ENCODE measurements at regions not wholly inside any gene's neighbourhood (a gene's known extent, or its start where the extent isn't known, plus 50 kb on each side); places are given as distances from the start of the nearest gene placed in this dataset.

DNA sequence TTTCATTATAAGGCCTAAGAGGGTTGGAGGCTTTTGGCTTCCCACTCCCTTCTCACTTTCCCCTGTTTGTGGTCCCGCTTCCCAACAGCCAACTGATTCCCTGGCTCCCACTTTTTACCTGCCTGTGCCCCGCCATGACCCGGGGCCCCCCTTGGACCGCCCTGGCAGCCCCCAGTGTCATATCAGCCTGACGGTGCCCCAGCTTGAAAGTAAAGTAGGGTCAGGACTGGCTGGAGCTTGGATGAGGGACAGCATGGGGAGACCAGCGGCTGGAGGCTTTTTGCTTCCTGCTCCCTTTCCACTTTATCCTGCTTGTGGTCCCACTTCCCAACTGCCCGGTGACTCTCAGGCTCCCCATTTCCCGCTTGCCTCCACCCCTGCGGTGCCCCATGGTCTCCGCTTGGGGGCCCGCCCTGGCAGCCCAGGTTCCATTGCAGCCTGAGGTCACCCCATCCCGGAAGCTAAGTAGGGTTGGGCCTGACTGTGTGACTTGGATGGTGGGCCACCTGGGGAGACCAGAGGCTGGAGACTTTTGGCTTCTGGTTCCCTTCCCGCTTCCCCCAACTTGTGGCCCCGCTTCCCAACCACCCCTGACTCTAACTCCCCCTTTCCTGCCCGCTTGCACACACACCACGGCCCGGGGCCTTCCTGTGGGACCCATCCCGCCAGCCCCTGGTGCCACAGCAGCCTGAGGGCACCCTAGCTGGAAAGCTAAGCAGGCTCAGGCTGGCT is 2274.7 kb downstream of the TP53TG3F start:
- peaks cover 26% of the 10 kb centered on the region for H3K9me3 Mint-ChIP-seq (ENCODE audit: insufficient read depth)
- no peaks in the 10 kb centered on the region for H3K4me1 Mint-ChIP-seq
- H3K27me3 Mint-ChIP-seq, result no peaks in the 10 kb centered on the region
- H3K4me3 Mint-ChIP-seq, result no peak overlapping the region
- no peaks in the 10 kb centered on the region for H3K4me1 ChIP-seq (ENCODE audit: control insufficient read depth in 2 of 2, insufficient read depth in 2 of 2, low read length in 2 of 2)
- DNase-seq (no peak), ATAC-seq (ENCODE audit: low read depth) (no peak)
- H3K36me3 ChIP-seq (replicated peaks in 1 of 2; ENCODE audit: control extremely low read depth in 1 of 2, control insufficient read depth in 1 of 2, extremely low read depth in 1 of 2, insufficient read depth in 2 of 2, low read length in 1 of 2), result no peaks in the 10 kb centered on the region
- no peak overlapping the region for H3K9ac ChIP-seq (ENCODE audit: low read length)
- no peak for TF ChIP-seq EZH2 (IDR thresholded peaks at IDR 0.05; ENCODE audit: borderline replicate concordance, insufficient read depth, low read depth, low read length, poor library complexity, severe bottlenecking)
- TF ChIP-seq, protein P1, sequence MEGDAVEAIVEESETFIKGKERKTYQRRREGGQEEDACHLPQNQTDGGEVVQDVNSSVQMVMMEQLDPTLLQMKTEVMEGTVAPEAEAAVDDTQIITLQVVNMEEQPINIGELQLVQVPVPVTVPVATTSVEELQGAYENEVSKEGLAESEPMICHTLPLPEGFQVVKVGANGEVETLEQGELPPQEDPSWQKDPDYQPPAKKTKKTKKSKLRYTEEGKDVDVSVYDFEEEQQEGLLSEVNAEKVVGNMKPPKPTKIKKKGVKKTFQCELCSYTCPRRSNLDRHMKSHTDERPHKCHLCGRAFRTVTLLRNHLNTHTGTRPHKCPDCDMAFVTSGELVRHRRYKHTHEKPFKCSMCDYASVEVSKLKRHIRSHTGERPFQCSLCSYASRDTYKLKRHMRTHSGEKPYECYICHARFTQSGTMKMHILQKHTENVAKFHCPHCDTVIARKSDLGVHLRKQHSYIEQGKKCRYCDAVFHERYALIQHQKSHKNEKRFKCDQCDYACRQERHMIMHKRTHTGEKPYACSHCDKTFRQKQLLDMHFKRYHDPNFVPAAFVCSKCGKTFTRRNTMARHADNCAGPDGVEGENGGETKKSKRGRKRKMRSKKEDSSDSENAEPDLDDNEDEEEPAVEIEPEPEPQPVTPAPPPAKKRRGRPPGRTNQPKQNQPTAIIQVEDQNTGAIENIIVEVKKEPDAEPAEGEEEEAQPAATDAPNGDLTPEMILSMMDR (IDR thresholded peaks at IDR 0.05), result no peak
- H3K27ac Mint-ChIP-seq, result no peak overlapping the region
- H3K79me2 ChIP-seq (ENCODE audit: control insufficient read depth, insufficient read depth, low read length), result no peaks in the 10 kb centered on the region
- peaks cover 1 to 41% (median 3%) of the 10 kb centered on the region in 3 donors for H3K9me3 ChIP-seq (ENCODE audit: control extremely low read depth in 1 of 3, control insufficient read depth in 2 of 3, insufficient read depth in 1 of 3, low read length in 2 of 3)
- ChIA-PET CTCF (no interaction called here), POLR2A (no interaction called here)
- intact Hi-C loops (cut with micrococcal nuclease), result no loop called here
- no peaks in the 10 kb centered on the region for H3K27me3 ChIP-seq (replicated peaks in 1 of 4; ENCODE audit: control extremely low read depth in 1 of 4, control insufficient read depth in 3 of 4, insufficient read depth in 4 of 4, low read length in 3 of 4)
- no peak overlapping the region for H3K4me2 ChIP-seq (replicated peaks; ENCODE audit: low read depth, low read length, poor library complexity, severe bottlenecking)
- no peak overlapping the region for H3K27ac ChIP-seq (ENCODE audit: low read length in 2 of 2)
- H4K20me1 ChIP-seq (ENCODE audit: control insufficient read depth, insufficient read depth, low read length, poor library complexity, severe bottlenecking), result no peaks in the 10 kb centered on the region
- no peak overlapping the region for H2AFZ ChIP-seq (ENCODE audit: insufficient read depth, low read depth, low read length, poor library complexity, severe bottlenecking)
- H3K4me3 ChIP-seq (ENCODE audit: control extremely low read depth in 1 of 5, extremely low read depth in 1 of 5, insufficient read depth in 1 of 5, low read depth in 2 of 5, low read length in 4 of 5), result no peak overlapping the region
- 79% methylated on average over 11 of the region's 18 CpGs for WGBS (ENCODE audit: insufficient coverage)

DNA sequence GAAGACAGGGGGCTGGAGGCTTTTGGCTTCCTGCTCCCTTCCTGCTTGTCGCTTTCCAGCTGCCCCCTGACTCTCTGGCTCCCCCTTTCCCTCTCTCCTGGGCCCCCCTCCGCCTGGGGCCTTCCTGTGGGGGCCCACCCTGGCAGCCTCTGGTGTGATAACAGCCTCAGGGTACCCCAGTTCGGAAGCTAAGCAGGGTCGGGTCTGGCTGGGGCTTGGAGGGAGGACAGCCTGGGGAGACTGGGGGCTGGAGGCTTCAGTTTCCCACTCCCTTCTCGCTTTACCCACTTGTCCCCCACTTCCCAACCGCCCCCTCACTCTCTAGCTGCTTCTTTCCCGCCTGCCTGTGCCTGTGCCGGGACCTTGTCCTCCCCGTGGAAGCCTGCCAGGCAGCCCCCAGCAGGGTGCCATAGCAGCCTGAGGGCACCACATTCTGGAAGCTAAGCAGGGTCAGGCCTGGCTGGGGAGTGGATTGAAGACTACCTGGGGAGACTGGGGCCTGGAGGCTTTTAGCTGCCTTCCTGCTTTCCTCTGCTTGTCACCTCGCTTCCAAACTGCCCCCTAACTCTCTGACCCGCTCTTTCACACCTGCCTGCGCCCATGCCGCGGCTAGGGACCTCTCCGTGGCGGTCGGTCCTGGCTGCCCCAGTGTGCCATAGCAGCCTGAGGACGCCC is 2275.5 kb downstream of the TP53TG3F start:
- 75% methylated on average over 16 of the region's 18 CpGs for WGBS (ENCODE audit: insufficient coverage)
- POLR2A ChIA-PET, result no interaction called here
- TF ChIP-seq, protein P1 (IDR thresholded peaks at IDR 0.05), result no peak

More for the DNA sequence above, 2275.5 kb downstream of the TP53TG3F start:
- Histone ChIP-seq H3K4me1 (ENCODE audit: control insufficient read depth in 2 of 2, insufficient read depth in 2 of 2, low read length in 2 of 2) (no peaks in the 10 kb centered on the region), H3K79me2 (ENCODE audit: control insufficient read depth, insufficient read depth, low read length) (no peaks in the 10 kb centered on the region), H3K27me3 (replicated peaks in 1 of 4; ENCODE audit: control extremely low read depth in 1 of 4, control insufficient read depth in 3 of 4, insufficient read depth in 4 of 4, low read length in 3 of 4) (no peaks in the 10 kb centered on the region), H3K4me3 (ENCODE audit: control extremely low read depth in 1 of 5, extremely low read depth in 1 of 5, insufficient read depth in 1 of 5, low read depth in 2 of 5, low read length in 4 of 5) (no peak overlapping the region), H2AFZ (ENCODE audit: insufficient read depth, low read depth, low read length, poor library complexity, severe bottlenecking) (no peak overlapping the region), H3K4me2 (replicated peaks; ENCODE audit: low read depth, low read length, poor library complexity, severe bottlenecking) (no peak overlapping the region), H3K9ac (ENCODE audit: low read length) (no peak overlapping the region), H3K36me3 (replicated peaks in 1 of 2; ENCODE audit: control extremely low read depth in 1 of 2, control insufficient read depth in 1 of 2, extremely low read depth in 1 of 2, insufficient read depth in 2 of 2, low read length in 1 of 2) (no peaks in the 10 kb centered on the region), H4K20me1 (ENCODE audit: control insufficient read depth, insufficient read depth, low read length, poor library complexity, severe bottlenecking) (no peaks in the 10 kb centered on the region), H3K27ac (ENCODE audit: low read length in 2 of 2) (no peak overlapping the region), H3K9me3 (ENCODE audit: control extremely low read depth in 1 of 3, control insufficient read depth in 2 of 3, insufficient read depth in 1 of 3, low read length in 2 of 3) (peaks cover 0 to 37% (median 2%) of the 10 kb centered on the region in 3 donors)
- Mint-ChIP-seq H3K27ac (no peak overlapping the region), H3K4me1 (no peaks in the 10 kb centered on the region), H3K27me3 (no peaks in the 10 kb centered on the region), H3K4me3 (no peak overlapping the region), H3K9me3 (ENCODE audit: insufficient read depth) (peaks cover 25% of the 10 kb centered on the region)
- no peak for DNase-seq
- CTCF ChIA-PET, result no interaction called here
- intact Hi-C loops (cut with micrococcal nuclease), result no loop called here
- no peak for ATAC-seq (ENCODE audit: low read depth)

All from B cell (primary cell).